HEK293T (cell line): ENCODE measurements at regions not wholly inside any gene's neighbourhood (a gene's known extent, or its start where the extent isn't known, plus 50 kb on each side); places are given as distances from the start of the nearest gene placed in this dataset.

Experiments used
- CTCF ChIA-PET: fragments of 350-600 bp; formaldehyde crosslinking; extraction: SDS; loops from one replicate; lab custom pipeline; 2021; ENCODE audit warnings: antibody characterized with exemption, inconsistent platforms; lab: Yijun Ruan, JAX
- POLR2A ChIA-PET: fragments of 350-600 bp; formaldehyde crosslinking; extraction: SDS; loops from one replicate; lab custom pipeline; 2020; ENCODE audit warnings: antibody characterized with exemption, inconsistent platforms; lab: Yijun Ruan, JAX
- DNase-seq: peaks from one replicate; pipeline ENCODE4 v3.0.0; 2012; ENCODE audit warnings: mixed read lengths; ENCODE audit errors: extremely low spot score
- ARNT ChIP-seq: fragments of 450-650 bp; IDR thresholded peaks from 2 replicates; pipeline ENCODE4 v1.6.1; 2017; ENCODE audit warnings: mild to moderate bottlenecking
- BHLHE40 ChIP-seq: fragments of 450-650 bp; IDR thresholded peaks from 2 replicates; pipeline ENCODE4 v1.6.1; 2016; ENCODE audit warnings: mild to moderate bottlenecking, moderate library complexity, borderline replicate concordance
- CTBP1 ChIP-seq: fragments of 450-650 bp; IDR thresholded peaks from 2 replicates; pipeline ENCODE4 v1.6.1; 2016; ENCODE audit warnings: borderline replicate concordance
- ELF4 ChIP-seq: fragments of 450-650 bp; IDR thresholded peaks from 2 replicates; pipeline ENCODE4 v1.6.1; 2017; ENCODE audit warnings: antibody characterized with exemption
- FOXA1 ChIP-seq: fragments of 450-650 bp; IDR thresholded peaks from 2 replicates; pipeline ENCODE4 v1.6.1; 2016; ENCODE audit warnings: mild to moderate bottlenecking
- FOXK2 ChIP-seq: fragments of 450-650 bp; IDR thresholded peaks from 2 replicates; pipeline ENCODE4 v1.6.1; 2016; ENCODE audit warnings: mild to moderate bottlenecking
- FOXM1 ChIP-seq: fragments of 450-650 bp; IDR thresholded peaks from 2 replicates; pipeline ENCODE4 v1.6.1; 2017; ENCODE audit warnings: mild to moderate bottlenecking, borderline replicate concordance
- HDGF ChIP-seq: fragments of 450-650 bp; IDR thresholded peaks from 2 replicates; pipeline ENCODE4 v1.6.1; 2017; ENCODE audit warnings: antibody characterized with exemption, borderline replicate concordance
- L3MBTL2 ChIP-seq: fragments of 450-650 bp; conservative IDR thresholded peaks from 2 replicates; pipeline ENCODE4 v1.6.1; 2016; ENCODE audit warnings: mild to moderate bottlenecking
- LEF1 ChIP-seq: fragments of 450-650 bp; IDR thresholded peaks from 2 replicates; pipeline ENCODE4 v1.6.1; 2017; ENCODE audit warnings: mild to moderate bottlenecking, borderline replicate concordance
- NFRKB ChIP-seq: fragments of 450-650 bp; IDR thresholded peaks from 2 replicates; pipeline ENCODE4 v1.6.1; 2016; ENCODE audit warnings: mild to moderate bottlenecking, moderate library complexity
- SP1 ChIP-seq: fragments of 450-650 bp; IDR thresholded peaks from 2 replicates; pipeline ENCODE4 v1.6.1; 2017
- SUZ12 ChIP-seq: fragments of 450-650 bp; IDR thresholded peaks from 2 replicates; pipeline ENCODE4 v1.6.1; 2016; ENCODE audit warnings: mild to moderate bottlenecking
- TARDBP ChIP-seq: fragments of 450-650 bp; IDR thresholded peaks from 2 replicates; pipeline ENCODE4 v1.6.1; 2016
- ZNF384 ChIP-seq: fragments of 450-650 bp; IDR thresholded peaks from 2 replicates; pipeline ENCODE4 v1.6.1; 2016
- TF ChIP-seq, protein P1 (sequence below): fragments of 450-650 bp; IDR thresholded peaks from 2 replicates; pipeline ENCODE4 v1.6.1; 2016

DNA sequence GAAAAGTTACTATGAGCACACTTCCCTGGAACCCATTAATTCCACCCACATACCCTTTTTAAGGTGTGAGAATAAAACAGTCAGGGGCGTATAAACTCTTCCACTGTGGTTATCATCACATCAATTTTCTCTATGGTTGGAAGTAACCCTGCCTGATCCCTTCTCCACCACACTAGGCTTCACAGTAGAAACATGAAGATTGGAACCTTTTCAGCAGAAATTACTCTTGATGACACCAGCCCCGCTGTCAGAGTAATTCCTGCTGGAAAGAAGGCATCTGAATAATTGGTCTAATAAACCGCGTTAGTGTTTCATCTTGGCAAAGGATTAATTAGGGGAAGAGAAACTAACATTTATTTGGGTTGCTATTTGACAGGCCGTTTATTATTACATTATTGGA lies 278.4 kb downstream of the MFSD1 start:
- TF ChIP-seq NFRKB (no peak), TARDBP (no peak), SUZ12 (no peak), BHLHE40 (no peak), HDGF (no peak), L3MBTL2 (no peak), CTBP1 (no peak), FOXA1 (no peak), LEF1 (no peak), SP1 (no peak)
- ChIA-PET POLR2A (no interaction called here), CTCF (no interaction called here)
- DNase-seq = no peak

DNA sequence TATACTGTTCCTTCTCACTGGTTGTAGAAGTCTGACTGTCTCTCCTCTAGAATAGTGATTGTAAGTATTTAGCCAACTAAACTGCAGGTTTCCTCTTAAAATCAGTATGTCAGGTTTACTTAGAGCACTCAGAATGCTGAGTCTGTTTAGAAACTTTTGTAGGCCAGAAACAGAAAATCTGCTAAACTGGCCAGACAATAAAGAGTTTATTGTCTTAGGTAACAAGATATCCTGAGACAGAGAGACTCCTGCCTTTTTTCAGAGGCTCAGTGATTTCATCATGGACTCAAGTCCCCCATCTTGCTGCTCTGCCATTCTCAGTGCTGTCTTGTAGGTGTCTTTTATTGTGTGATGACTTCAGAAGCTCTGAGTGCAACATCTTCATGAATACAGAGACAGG lies 279.0 kb downstream of the MFSD1 start:
- CTCF ChIA-PET = no interaction called here
- no peak for DNase-seq
- POLR2A ChIA-PET = no interaction called here
- TF ChIP-seq, protein P1, sequence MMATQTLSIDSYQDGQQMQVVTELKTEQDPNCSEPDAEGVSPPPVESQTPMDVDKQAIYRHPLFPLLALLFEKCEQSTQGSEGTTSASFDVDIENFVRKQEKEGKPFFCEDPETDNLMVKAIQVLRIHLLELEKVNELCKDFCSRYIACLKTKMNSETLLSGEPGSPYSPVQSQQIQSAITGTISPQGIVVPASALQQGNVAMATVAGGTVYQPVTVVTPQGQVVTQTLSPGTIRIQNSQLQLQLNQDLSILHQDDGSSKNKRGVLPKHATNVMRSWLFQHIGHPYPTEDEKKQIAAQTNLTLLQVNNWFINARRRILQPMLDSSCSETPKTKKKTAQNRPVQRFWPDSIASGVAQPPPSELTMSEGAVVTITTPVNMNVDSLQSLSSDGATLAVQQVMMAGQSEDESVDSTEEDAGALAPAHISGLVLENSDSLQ = no peak
- TF ChIP-seq SP1 (no peak), SUZ12 (no peak), FOXM1 (no peak), CTBP1 (no peak)

DNA sequence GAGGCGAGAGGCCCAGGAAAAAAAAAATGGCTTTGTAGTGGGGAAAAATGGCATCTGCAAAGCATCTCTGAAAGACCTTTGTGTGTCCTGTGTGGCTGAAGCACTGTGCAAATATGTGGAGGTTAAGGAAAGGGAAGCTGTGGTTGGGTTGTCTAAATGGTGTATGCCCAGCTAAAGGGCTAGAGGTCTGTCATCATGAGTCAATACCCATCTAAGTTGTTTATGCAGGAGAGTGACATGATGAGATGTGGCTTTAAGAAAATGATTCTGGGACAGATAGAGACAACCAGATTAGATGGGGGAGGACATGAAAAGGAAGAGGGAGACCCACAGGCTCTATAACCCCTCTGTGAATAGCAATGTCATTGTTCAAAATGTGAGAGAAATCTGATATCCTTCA lies 280.7 kb downstream of the MFSD1 start:
- DNase-seq = no peak
- CTCF ChIA-PET = no interaction called here
- TF ChIP-seq TARDBP = no peak
- TF ChIP-seq HDGF = no peak
- TF ChIP-seq ELF4 = no peak
- TF ChIP-seq BHLHE40 = no peak
- TF ChIP-seq SP1 = no peak
- no peak for TF ChIP-seq FOXK2
- no peak for TF ChIP-seq ZNF384
- no peak for TF ChIP-seq SUZ12
- TF ChIP-seq FOXM1 = no peak
- TF ChIP-seq L3MBTL2 = no peak
- TF ChIP-seq, protein P1 = no peak
- TF ChIP-seq ARNT = no peak
- no peak for TF ChIP-seq CTBP1
- no peak for TF ChIP-seq NFRKB
- TF ChIP-seq FOXA1 = no peak
- no peak for TF ChIP-seq LEF1
- POLR2A ChIA-PET = no interaction called here

DNA sequence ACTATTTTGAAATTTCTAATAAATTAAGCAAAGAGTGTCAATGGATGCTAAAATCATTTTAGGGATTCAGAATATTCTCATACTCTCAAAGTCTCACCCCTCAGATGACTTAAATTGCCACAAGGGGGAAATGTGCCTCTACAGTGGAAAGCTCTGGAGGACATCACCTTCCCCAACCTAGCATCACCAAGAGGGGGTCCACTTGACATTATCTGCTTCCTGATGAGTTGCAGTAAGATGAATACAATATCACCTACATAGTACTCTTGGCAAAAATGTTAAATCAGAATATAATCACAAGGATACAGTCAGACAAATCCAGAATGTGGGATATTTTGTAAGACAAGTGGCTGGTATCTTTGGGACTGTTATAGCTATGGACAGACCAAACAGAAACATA lies 290.1 kb downstream of the MFSD1 start:
- TF ChIP-seq ARNT (no peak), CTBP1 (no peak), FOXK2 (no peak), NFRKB (no peak), FOXM1 (no peak), SUZ12 (no peak), LEF1 (no peak), BHLHE40 (no peak), ELF4 (no peak), TARDBP (no peak), ZNF384 (no peak), L3MBTL2 (no peak)
- TF ChIP-seq, protein P1 = no peak
- ChIA-PET CTCF (no interaction called here), POLR2A (no interaction called here)
- DNase-seq = no peak

DNA sequence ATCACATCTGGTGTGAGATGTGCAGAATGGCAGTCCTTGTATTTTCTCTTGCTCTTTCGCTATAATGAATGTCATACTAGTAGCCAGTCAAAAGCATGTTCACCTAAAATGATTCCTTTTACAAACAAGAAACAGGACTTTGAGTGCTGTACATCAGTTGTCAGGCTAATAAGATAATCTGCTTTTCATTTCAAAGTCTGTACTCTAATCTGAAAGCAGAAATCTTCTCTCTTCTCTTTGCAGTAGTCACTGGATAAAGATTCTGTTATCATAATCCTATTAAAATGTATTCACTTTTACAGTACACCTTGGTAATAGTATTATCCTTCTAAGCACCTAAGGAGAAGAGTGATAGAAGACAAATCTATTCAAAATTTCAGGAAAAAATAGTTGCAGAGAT lies 300.1 kb downstream of the MFSD1 start:
- no peak for DNase-seq
- POLR2A ChIA-PET = no interaction called here
- CTCF ChIA-PET = no interaction called here
- TF ChIP-seq ARNT (no peak), NFRKB (no peak), SUZ12 (no peak), BHLHE40 (no peak), SP1 (no peak), L3MBTL2 (no peak), TARDBP (no peak), CTBP1 (no peak), FOXM1 (no peak), LEF1 (no peak), FOXA1 (no peak), ELF4 (no peak), HDGF (no peak), FOXK2 (no peak), ZNF384 (no peak)
- TF ChIP-seq, protein P1 = no peak

DNA sequence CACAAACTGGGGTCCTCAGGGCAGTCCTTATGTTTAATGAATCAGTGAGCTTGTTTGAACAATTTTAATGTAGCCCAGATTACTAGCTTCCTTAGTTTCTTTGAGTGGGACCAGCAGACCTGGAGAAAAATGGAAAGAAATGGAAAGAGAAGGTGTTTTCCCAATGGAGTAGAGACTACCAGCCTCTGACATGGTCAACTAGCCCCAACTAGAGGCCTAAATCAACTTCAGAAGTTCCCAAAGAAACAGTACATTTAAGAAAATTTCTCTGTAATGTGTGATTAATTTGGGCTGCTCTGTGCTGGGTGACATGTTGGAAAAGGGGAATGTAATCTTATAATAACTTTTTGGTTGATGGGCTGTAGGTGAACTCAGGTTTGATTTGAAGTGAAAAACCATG lies 310.9 kb downstream of the MFSD1 start:
- POLR2A ChIA-PET = no interaction called here
- no peak for TF ChIP-seq SUZ12
- no peak for TF ChIP-seq SP1
- TF ChIP-seq CTBP1 = no peak
- TF ChIP-seq L3MBTL2 = no peak
- no peak for TF ChIP-seq LEF1
- no peak for TF ChIP-seq FOXM1
- TF ChIP-seq ELF4 = no peak
- TF ChIP-seq TARDBP = no peak
- no peak for TF ChIP-seq BHLHE40
- CTCF ChIA-PET = no interaction called here
- DNase-seq = no peak
